AG09319 (cell line): ENCODE measurements at regions not wholly inside any gene's neighbourhood (a gene's known extent, or its start where the extent isn't known, plus 50 kb on each side); places are given as distances from the start of the nearest gene placed in this dataset.

Experiments
- DNase-seq: peaks from one replicate; pipeline ENCODE4 v3.0.0-alpha.2; 2010; ENCODE audit warnings: low read depth; ENCODE audit errors: extremely low read depth
- CTCF ChIP-seq: IDR thresholded peaks from 2 replicates; pipeline ENCODE4 v1.5.1; 2011; ENCODE audit warnings: low read depth, mild to moderate bottlenecking, inconsistent platforms, low read length, moderate library complexity

- DNase-seq, result no peak
- TF ChIP-seq CTCF, result no peak
Measured at GRCh38 chr12:18863769-18864500, 126.0 kb downstream of the CAPZA3 start.

DNA sequence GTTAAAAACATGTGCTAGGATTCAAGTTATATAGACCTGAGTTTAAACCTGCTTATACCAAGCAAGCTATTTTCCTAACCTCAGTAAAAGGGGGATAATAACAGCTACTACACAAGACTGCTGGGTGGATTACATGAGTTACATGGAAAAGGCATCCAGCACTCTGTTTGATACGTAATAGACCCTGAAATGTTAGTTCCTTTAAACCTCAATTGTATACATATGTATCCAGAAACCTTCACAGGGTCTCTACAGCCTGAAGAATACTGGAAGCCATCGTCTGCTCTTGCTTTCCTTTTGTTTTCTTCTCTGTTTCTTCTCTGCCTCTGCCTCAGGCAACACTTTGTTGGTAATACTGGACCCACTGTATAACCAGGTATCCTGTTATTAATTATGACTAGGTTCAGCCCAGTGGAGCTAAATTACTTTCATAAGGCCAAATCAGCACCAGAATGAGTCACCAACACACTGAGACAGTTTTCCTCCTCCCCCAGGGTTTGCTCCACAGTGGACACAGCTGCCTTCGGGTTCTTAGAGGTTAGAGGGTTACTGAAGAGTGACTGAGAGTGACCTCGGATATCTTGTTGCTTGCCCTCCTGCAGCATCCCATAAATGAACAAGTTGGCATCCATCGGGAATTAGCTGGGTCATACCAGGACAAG, 127.1 kb downstream of the CAPZA3 start:
- no peak for TF ChIP-seq CTCF
- peak; percentile 79 for DNase-seq

DNA sequence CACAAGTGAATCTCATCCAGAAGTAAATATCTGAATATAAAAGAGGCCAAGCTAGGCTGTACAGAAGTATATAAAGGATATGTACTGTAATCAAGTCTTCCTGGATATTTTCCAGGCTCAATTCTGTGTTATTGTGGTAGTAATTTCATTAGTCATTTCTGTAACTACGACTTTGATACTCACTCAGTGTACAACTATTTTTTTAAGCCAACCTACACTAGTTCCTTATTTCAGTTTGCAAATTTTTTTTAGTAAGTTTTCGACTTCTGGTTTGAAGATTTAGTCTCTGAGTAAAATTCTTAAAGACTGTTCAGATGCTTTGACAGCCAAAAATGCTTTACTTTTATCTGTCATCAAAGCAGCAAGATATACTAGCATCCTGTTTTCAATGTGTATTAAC, 130.8 kb downstream of the CAPZA3 start:
- peak; percentile 18 for DNase-seq

DNA sequence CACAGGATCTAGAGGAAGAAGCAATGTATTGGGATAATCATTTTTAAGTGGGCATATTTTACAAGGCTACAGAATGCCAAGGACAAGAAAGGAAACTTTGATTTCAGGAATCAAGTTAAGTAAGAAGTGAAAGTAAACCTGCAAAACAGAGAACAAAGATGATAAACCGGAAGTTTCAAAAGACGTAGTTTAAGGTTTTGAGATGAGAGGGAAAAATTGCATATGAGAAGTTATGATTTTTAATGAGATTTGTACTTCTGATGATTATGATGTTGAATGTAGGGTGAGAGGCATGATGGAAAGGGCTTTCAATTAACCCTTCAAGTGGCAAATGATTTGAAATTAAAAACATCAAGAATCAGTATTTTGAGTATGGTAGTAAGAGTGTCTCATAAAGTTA, 134.9 kb downstream of the CAPZA3 start:
- TF ChIP-seq CTCF, result no peak
- no peak for DNase-seq

More for the DNA sequence above, 130.8 kb downstream of the CAPZA3 start:
- TF ChIP-seq CTCF, result no peak

- DNase-seq, result no peak
- no peak for TF ChIP-seq CTCF
Measured at GRCh38 chr12:18878676-18879180, 140.8 kb downstream of the CAPZA3 start.

DNA sequence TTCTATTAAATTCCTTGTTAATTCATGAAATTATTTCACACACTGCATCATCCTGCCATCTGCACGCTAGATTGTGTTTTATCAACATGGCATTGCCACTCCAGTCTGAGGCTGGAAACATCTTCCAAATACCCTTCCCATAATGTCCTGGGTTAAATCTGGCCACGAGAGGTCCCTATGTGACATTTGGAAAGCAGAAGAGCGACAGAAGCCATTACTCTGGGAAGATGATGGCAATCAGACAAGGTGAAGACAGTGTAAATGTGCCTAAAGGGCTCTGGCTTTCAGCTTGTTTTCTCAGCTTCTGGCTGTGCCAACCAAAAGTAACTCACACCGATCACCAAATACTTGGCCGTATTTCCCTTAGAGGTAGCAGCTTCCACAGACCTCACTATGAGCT, 144.8 kb downstream of the CAPZA3 start:
- no peak for TF ChIP-seq CTCF
- DNase-seq, result no peak

GRCh38 chr12:18886962-18887361, 149.0 kb downstream of the CAPZA3 start:
- no peak for TF ChIP-seq CTCF
- DNase-seq, result no peak
